ENCODE measurements at regions not wholly inside any gene's neighbourhood (a gene's known extent, or its start where the extent isn't known, plus 50 kb on each side); places are given as distances from the start of the nearest gene placed in this dataset.

DNA sequence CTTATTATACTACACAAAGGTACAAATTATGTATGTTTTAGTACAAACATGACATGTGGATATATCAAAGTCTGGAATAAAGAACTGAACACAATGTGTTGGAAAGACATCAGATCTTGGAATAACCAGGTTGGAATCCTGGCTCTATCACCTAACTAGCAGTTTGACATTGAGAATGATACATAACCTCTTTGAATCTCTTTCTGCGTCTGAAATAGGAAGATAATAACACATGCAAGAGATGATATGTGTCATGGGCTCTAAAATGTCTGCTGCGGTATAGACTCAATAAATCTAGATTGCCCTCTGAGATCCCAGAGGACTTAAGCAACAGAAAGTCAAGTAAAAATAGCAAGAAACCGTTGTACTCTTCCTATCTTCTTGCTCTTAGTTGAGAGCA, 66.8 kb upstream of the CCN2 start:
- TF ChIP-seq CREB1 (IDR thresholded peaks at IDR 0.05; ENCODE audit: low read depth) = no peak
- TF ChIP-seq, protein P1, sequence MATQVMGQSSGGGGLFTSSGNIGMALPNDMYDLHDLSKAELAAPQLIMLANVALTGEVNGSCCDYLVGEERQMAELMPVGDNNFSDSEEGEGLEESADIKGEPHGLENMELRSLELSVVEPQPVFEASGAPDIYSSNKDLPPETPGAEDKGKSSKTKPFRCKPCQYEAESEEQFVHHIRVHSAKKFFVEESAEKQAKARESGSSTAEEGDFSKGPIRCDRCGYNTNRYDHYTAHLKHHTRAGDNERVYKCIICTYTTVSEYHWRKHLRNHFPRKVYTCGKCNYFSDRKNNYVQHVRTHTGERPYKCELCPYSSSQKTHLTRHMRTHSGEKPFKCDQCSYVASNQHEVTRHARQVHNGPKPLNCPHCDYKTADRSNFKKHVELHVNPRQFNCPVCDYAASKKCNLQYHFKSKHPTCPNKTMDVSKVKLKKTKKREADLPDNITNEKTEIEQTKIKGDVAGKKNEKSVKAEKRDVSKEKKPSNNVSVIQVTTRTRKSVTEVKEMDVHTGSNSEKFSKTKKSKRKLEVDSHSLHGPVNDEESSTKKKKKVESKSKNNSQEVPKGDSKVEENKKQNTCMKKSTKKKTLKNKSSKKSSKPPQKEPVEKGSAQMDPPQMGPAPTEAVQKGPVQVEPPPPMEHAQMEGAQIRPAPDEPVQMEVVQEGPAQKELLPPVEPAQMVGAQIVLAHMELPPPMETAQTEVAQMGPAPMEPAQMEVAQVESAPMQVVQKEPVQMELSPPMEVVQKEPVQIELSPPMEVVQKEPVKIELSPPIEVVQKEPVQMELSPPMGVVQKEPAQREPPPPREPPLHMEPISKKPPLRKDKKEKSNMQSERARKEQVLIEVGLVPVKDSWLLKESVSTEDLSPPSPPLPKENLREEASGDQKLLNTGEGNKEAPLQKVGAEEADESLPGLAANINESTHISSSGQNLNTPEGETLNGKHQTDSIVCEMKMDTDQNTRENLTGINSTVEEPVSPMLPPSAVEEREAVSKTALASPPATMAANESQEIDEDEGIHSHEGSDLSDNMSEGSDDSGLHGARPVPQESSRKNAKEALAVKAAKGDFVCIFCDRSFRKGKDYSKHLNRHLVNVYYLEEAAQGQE (IDR thresholded peaks at IDR 0.05; ENCODE audit: low read depth) = no peak
- no peak for TF ChIP-seq FOXM1 (IDR thresholded peaks at IDR 0.05; ENCODE audit: borderline replicate concordance, low read depth)
- no peak for TF ChIP-seq NFIC (IDR thresholded peaks at IDR 0.05)

Measured in Ishikawa (cell line).